ENCODE measurements at regions not wholly inside any gene's neighbourhood (a gene's known extent, or its start where the extent isn't known, plus 50 kb on each side); places are given as distances from the start of the nearest gene placed in this dataset.

DNA sequence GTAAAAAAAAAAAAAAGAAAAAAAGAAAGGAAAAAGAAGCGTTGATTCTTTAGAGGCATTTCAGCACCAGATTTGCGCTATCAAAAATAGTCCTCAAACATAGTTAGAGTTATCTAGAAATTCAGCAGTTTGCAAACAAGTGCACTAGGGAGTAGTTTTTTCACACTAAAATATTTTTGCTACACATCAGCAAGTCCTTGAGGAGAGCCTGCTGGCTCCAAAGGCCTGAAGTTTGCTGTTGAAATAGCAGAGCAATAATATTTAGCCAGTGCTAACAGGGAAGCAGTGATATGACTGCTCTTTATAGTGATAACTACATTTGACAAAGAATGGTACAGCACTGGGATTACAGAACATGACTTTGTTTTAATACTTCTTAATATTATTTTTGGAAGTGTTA, 472.2 kb downstream of the PCDH7 start:
- H3K4me1 ChIP-seq (ENCODE audit: control insufficient read depth in 1 of 2, insufficient read depth in 2 of 2, low read length in 2 of 2), result no peaks in the 10 kb centered on the region
- no peaks in the 10 kb centered on the region for H3K9me2 ChIP-seq (ENCODE audit: insufficient read depth)
- no TSS peak for BruUV-seq (replicated peaks)
- H3K36me3 ChIP-seq (ENCODE audit: control insufficient read depth in 1 of 2, insufficient read depth in 2 of 2, low read length in 2 of 2), result no peaks in the 10 kb centered on the region
- H3K27me3 ChIP-seq (ENCODE audit: insufficient read depth, low read length), result no peaks in the 10 kb centered on the region
- POLR2A ChIA-PET, result no interaction called here
- H2AFZ ChIP-seq (ENCODE audit: low read depth, low read length, poor library complexity, severe bottlenecking), result no peak overlapping the region
- ATAC-seq (no peak), DNase-seq (ENCODE audit: low read depth, low spot score) (no peak)
- no peaks in the 10 kb centered on the region for H4K20me1 ChIP-seq (ENCODE audit: insufficient read depth)
- intact Hi-C loops (cut with micrococcal nuclease), result no loop called here
- H3K27ac ChIP-seq (ENCODE audit: low read depth, low read length), result no peak overlapping the region
- no peak overlapping the region for H3K4me3 ChIP-seq (replicated peaks in 1 of 2; ENCODE audit: low read depth in 1 of 2, low read length in 2 of 2)
- no peak overlapping the region for H3K9ac ChIP-seq (ENCODE audit: low read length)
- CTCF ChIA-PET, result no interaction called here
- TF ChIP-seq ZNF274 (IDR thresholded peaks at IDR 0.05; ENCODE audit: low read depth, low read length) (no peak), SRF (IDR thresholded peaks at IDR 0.05; ENCODE audit: low read depth) (no peak), EZH2phosphoT487 (IDR thresholded peaks at IDR 0.05; ENCODE audit: borderline replicate concordance) (no peak), POLR2A (IDR thresholded peaks at IDR 0.05; ENCODE audit: borderline replicate concordance, extremely low read depth, insufficient read depth, insufficient read length) (no peak), EZH2 (IDR thresholded peaks at IDR 0.05) (no peak), POLR2AphosphoS5 (IDR thresholded peaks at IDR 0.05; ENCODE audit: low read depth, low read length) (no peak), ZFX (IDR thresholded peaks at IDR 0.05) (no peak), CBX3 (IDR thresholded peaks at IDR 0.05; ENCODE audit: low read depth) (no peak), ELF1 (IDR thresholded peaks at IDR 0.05; ENCODE audit: borderline replicate concordance, low read depth) (no peak), EGR1 (IDR thresholded peaks at IDR 0.05; ENCODE audit: low read depth) (no peak), FOSL1 (IDR thresholded peaks at IDR 0.05; ENCODE audit: low read depth) (no peak), SP1 (IDR thresholded peaks at IDR 0.05; ENCODE audit: low read depth) (no peak), CEBPB (IDR thresholded peaks at IDR 0.05; ENCODE audit: low read depth) (no peak), JUND (IDR thresholded peaks at IDR 0.05) (no peak), TCF7L2 (IDR thresholded peaks at IDR 0.05; ENCODE audit: borderline replicate concordance, extremely low read depth, insufficient read depth, insufficient read length) (no peak)
- TF ChIP-seq, protein P1, sequence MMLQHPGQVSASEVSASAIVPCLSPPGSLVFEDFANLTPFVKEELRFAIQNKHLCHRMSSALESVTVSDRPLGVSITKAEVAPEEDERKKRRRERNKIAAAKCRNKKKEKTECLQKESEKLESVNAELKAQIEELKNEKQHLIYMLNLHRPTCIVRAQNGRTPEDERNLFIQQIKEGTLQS (IDR thresholded peaks at IDR 0.05), result no peak
- TF ChIP-seq, protein P2, sequence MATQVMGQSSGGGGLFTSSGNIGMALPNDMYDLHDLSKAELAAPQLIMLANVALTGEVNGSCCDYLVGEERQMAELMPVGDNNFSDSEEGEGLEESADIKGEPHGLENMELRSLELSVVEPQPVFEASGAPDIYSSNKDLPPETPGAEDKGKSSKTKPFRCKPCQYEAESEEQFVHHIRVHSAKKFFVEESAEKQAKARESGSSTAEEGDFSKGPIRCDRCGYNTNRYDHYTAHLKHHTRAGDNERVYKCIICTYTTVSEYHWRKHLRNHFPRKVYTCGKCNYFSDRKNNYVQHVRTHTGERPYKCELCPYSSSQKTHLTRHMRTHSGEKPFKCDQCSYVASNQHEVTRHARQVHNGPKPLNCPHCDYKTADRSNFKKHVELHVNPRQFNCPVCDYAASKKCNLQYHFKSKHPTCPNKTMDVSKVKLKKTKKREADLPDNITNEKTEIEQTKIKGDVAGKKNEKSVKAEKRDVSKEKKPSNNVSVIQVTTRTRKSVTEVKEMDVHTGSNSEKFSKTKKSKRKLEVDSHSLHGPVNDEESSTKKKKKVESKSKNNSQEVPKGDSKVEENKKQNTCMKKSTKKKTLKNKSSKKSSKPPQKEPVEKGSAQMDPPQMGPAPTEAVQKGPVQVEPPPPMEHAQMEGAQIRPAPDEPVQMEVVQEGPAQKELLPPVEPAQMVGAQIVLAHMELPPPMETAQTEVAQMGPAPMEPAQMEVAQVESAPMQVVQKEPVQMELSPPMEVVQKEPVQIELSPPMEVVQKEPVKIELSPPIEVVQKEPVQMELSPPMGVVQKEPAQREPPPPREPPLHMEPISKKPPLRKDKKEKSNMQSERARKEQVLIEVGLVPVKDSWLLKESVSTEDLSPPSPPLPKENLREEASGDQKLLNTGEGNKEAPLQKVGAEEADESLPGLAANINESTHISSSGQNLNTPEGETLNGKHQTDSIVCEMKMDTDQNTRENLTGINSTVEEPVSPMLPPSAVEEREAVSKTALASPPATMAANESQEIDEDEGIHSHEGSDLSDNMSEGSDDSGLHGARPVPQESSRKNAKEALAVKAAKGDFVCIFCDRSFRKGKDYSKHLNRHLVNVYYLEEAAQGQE (IDR thresholded peaks at IDR 0.05; ENCODE audit: low read depth), result no peak
- TF ChIP-seq, protein P3, sequence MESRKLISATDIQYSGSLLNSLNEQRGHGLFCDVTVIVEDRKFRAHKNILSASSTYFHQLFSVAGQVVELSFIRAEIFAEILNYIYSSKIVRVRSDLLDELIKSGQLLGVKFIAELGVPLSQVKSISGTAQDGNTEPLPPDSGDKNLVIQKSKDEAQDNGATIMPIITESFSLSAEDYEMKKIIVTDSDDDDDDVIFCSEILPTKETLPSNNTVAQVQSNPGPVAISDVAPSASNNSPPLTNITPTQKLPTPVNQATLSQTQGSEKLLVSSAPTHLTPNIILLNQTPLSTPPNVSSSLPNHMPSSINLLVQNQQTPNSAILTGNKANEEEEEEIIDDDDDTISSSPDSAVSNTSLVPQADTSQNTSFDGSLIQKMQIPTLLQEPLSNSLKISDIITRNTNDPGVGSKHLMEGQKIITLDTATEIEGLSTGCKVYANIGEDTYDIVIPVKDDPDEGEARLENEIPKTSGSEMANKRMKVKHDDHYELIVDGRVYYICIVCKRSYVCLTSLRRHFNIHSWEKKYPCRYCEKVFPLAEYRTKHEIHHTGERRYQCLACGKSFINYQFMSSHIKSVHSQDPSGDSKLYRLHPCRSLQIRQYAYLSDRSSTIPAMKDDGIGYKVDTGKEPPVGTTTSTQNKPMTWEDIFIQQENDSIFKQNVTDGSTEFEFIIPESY (IDR thresholded peaks at IDR 0.05; ENCODE audit: extremely low read depth, insufficient replicate concordance, low read length), result no peak
- no peaks in the 10 kb centered on the region; a peak in 1 of 4 replicates for H3K9me3 ChIP-seq (ENCODE audit: control insufficient read depth in 1 of 2, insufficient read depth in 1 of 2, low read depth in 1 of 2, low read length in 2 of 2)
- H3K4me2 ChIP-seq (ENCODE audit: low read length), result no peak overlapping the region
- no peaks in the 10 kb centered on the region for H3K79me2 ChIP-seq (ENCODE audit: insufficient read depth, low read length)
- RAD21 ChIA-PET (ENCODE audit: low non-redundant PET in 1 of 2, low total read pairs in 2 of 2, uncharacterized antibody in 2 of 2, unreplicated experiment in 2 of 2), result no interaction called here

Data from HCT116 (cell line).